Esophagus muscularis mucosa (tissue), 3 donors: ENCODE measurements at regions not wholly inside any gene's neighbourhood (a gene's known extent, or its start where the extent isn't known, plus 50 kb on each side); places are given as distances from the start of the nearest gene placed in this dataset.

Experiments used
- CTCF ChIP-seq, 3 experiments: fragments of 200-600 bp in 2 of 3; fragments of 450-650 bp in 1 of 3; sonication (generic) in 2 of 3; IDR thresholded peaks; one replicate each; pipeline ENCODE4 v1.5.1; 2017 to 2019; ENCODE audit warnings: antibody characterized with exemption in 3 of 3, mild to moderate bottlenecking in 2 of 3, moderate library complexity in 1 of 3
- POLR2A ChIP-seq: fragments of 450-650 bp; IDR thresholded peaks from one replicate; pipeline ENCODE4 v1.6.1; 2017; ENCODE audit warnings: antibody characterized with exemption, moderate library complexity, mild to moderate bottlenecking, low read depth

DNA sequence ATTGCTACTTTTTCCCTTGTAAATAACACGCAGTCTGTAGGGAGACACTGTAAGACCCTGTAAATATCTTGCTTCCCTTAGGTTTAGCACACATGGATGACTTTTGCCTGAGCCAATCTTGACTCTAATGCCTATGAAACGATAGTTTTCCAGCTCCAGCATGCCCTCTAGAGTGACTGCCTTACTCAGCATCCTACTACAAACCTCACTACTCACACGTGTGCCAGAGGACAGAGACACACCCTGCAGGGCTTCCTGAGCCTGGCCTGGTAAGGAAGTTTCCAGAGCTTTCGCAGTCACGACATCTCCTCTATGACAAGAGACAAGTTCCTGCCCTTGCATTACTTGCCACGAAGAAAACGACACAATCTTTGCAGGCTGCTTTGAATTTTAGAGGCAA lies 138.1 kb downstream of the ATPSCKMT start:
- no peak for TF ChIP-seq CTCF (IDR thresholded peaks at IDR 0.05)
- no peak for TF ChIP-seq POLR2A
